HG02981 (cell line): ENCODE measurements at regions not wholly inside any gene's neighbourhood (a gene's known extent, or its start where the extent isn't known, plus 50 kb on each side); places are given as distances from the start of the nearest gene placed in this dataset.

Source experiments
- ATAC-seq: cut with Tn5 transposase; IDR thresholded peaks from one replicate; pipeline ENCODE4 v1.9.1; 2021; ENCODE audit warnings: mild to moderate bottlenecking, moderate library complexity; ENCODE audit not compliant: unreplicated experiment

GRCh38 chr14:46306267-46306666 is 345.3 kb downstream of the RPL10L start:
- no peak for ATAC-seq

DNA sequence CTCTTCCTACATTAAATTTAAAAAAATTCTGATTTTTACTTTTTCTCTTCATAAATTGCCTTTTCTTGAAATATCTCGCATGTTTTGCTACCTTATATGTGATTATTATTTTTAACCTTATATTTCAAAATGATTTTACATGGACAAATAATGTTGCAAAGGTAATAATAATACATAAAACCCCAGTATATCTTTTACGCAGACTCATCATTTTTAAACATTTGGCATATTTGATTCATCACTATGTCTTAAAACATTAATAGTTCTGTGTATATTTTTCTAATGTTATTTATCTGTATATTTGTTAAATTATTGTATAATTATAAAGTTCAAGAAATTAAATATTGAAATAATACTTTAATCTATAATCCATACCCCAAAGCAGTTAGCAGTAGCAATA is 350.8 kb downstream of the RPL10L start:
- ATAC-seq = no peak

DNA sequence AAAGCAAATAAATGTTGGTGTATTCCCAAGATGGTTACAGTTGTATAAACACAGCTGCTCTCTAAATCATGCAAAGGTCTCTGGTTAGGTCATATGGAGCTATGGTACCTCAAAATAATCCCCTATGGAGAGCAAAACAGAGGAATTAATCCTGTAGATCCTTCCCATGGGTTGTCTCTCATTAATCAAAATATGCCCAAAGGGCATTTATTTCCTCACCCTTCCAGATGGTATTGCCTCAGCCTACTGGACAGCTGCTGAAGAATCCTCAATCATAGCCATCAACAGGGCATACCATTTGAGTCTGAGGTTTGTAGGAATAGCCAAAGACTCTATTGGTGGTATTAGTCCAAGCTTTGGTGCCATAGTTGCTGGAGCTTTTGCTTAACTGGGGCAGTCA is 360.9 kb downstream of the RPL10L start:
- no peak for ATAC-seq

DNA sequence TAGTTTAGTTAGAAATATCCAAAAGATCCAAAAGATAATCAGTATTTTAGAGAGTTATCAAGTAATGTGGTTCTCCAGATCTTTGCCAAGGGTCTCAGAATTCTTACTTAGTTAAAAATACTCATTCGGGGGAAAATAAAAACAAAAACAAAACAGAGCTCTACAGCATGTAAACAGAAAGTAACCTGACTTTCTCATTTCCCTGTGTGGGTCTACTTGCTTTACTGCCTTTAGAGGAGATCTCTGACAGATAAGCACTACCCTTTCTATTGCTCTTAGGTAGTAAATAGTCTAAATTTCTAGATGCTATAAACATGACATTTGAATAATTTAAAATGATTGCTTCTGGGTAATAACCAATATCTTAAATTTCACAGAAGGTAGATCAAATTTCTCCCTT is 371.8 kb downstream of the RPL10L start:
- ATAC-seq = no peak

- no peak for ATAC-seq
These were observed 372.3 kb downstream of the RPL10L start for GRCh38 chr14:46279327-46279726.

DNA sequence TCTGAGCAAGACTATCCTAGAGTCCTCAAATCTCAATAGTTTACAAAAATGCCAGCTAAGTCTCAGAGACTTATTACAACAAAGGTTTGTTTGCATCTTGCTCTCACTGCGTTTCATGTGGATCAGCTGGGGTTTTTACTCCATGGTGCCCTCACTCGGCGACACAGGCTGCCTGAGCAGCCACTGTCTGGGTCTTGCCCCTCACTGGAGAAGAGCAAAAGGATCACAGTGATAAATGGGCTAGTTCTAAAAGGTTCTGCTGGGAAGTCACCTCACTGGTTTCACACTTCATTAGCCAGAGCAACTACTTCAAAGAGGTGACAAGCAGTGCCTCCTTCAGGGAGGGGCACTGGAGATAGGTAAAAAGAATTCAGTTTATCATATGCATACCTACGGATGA is 392.0 kb downstream of the RPL10L start:
- ATAC-seq = no peak

- ATAC-seq = no peak
These were observed 395.2 kb downstream of the RPL10L start for GRCh38 chr14:46256381-46256780.

DNA sequence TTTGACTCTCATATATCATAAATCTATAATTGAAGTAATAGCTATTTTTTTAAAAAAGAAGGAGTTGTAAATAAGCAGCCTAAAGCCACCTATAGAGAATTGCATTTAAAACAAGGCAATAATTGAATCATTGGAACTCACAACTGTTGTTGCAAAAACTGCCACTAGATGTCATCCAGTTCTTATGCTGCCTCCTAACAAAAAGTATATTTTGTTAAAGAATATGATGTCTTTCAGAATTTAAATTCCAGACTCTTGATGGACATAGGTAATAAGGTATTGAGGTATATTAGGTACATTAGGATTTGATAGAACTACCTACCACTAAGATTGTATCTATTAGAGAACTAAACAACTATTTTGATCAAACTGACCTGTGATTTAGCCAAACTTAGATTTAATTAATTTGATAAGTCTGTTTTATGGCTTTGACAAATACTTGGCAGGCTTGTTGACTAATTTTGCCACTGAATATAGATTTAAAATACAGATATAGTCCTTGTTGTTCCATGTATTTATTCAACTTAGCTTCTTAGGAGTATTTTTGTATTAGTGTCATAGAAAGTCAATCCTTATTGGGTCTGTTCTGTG is 401.4 kb downstream of the RPL10L start:
- ATAC-seq = no peak

DNA sequence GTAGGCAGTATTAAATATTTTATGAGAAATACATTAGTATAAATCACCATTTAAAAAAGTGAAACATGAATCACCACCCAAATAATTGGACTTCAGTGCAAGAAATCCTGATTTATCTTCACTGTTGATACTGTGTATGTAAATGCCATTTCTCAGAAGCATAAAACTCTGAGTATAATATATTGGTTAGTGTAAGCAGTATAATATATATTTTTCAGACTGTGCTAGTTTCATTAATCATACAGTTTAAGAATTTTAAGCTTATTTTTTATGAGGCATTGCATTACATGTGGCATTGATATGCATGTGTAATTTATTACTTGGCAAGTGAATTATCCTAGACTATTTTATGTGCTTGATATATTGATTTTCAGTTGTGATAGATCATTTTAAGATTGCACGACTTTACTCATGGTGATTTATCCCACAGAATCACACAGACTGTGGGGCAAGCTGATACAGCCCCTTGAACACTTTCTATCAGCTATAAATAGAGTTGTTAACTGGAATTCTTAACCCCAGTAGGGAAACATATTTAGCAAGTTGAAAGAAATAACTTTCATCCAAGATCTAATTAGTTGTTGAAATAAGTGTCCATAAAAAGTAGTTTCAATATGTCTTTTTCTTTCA is 403.5 kb downstream of the RPL10L start:
- ATAC-seq = no peak

DNA sequence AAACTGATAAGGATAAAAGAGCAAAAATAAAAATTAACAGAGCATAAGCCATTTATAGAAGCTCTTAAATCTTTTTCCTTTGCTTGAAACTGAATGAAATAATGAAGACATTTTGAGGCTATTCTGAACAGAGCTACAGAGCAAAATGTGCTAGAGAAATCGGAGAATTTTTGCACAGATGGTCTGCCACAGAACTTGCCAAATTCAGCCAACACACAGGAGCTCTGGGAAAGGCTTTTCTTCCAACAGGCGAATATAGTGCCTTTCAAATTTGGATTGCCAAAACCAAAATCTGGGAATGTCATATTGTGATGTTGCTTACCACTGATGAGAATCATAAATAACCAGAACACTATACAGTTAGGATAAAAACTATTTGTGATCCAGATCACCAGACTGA is 406.3 kb downstream of the RPL10L start:
- no peak for ATAC-seq

- no peak for ATAC-seq
These were observed 417.8 kb downstream of the RPL10L start for GRCh38 chr14:46233786-46234185.

DNA sequence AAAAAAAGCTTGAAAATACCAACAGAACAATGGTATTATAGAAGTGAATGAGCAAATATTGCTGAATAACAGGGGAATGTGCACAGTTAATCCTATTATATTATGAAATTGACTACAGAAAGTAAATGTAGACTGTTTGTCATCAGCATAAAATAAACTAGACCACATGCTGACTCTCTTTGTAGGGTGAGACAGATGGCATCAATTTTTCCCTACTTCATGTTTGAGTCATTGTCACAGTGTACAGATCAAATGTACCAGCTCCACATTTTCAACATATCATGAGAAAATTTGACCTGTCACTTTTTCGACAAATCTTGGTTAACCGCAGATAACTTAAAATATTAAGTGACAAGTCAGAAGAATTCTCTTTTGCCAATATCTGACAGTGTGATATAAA is 421.0 kb downstream of the RPL10L start:
- ATAC-seq = no peak

DNA sequence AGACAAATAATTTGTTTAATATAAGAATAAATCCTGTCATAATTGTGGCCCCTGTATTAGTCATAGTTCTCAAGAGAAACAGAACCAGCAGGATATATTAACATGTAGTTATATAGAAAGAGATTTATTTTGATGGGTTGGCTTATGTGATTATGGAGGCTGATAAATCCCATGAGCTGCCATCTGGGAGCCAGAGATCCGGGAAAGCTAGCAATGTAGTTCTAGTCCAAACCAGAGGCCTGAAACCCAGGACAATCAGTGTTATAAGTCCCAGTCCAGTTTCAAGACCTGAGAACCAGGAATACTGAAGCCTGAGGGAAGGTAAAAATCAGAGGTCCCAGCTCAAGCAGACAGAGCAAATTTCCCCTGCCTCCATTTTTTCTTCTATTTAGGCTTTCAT is 435.8 kb downstream of the RPL10L start:
- no peak for ATAC-seq

DNA sequence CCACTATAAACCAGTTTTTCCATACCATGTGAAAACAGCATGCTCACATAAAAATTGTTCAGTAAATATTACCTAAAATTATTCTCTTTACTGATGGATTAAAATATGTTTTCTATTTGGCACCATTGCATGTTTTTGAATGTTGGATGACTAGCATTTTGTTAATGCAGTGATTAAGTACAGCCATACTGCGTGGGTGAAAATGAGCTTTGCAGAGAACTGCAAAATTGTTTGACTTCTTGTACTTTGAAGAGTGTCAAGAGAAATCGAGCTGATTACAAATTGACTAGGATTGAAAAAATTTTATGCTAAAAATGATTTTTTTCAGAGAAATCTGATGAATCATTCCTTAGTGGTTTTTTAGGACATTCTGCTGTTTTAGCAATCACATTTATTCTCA is 452.9 kb downstream of the RPL10L start:
- ATAC-seq = no peak

DNA sequence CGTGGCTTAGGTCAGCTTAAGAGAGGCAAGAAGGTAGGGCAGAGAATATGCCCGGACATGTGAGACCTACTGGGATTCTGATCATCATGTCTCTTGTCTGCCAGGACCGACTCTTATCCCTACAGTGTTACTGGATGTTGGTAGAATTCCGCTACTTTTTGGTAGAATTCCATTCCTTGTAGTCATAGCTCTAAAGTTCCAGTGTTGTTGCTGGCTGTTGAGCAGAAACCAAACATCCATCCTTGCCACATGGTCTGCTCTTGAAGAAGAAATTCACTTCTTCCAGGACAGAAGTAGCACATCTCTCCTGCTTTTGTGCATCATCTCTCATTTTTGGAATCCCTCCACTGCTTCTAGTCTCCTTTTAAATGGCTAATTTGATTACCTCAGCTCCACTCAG is 453.7 kb downstream of the RPL10L start:
- no peak for ATAC-seq
